Mesendoderm (in vitro differentiated cells): ENCODE measurements at regions not wholly inside any gene's neighbourhood (a gene's known extent, or its start where the extent isn't known, plus 50 kb on each side); places are given as distances from the start of the nearest gene placed in this dataset.

Experiments used
- DNase-seq: peaks from one replicate; pipeline ENCODE4 v3.0.0; 2013
- H2AK5ac ChIP-seq: 2 replicates; pipeline ENCODE4 v1.6.1; 2013; ENCODE audit warnings: low read length, inconsistent platforms
- H2BK120ac ChIP-seq: 2 replicates; pipeline ENCODE4 v1.6.1; 2013; ENCODE audit warnings: low read depth, mild to moderate bottlenecking, low read length, moderate library complexity, mixed read lengths
- H2BK15ac ChIP-seq: replicated peaks from 2 replicates; pipeline ENCODE4 v1.6.1; 2013; ENCODE audit warnings: low read depth, mild to moderate bottlenecking, moderate library complexity
- H2BK5ac ChIP-seq: 2 replicates; pipeline ENCODE4 v1.6.1; 2013; ENCODE audit warnings: low read length, inconsistent platforms
- H3K18ac ChIP-seq: 2 replicates; pipeline ENCODE4 v1.6.1; 2013; ENCODE audit warnings: mild to moderate bottlenecking, low read length, mixed read lengths
- H3K23ac ChIP-seq: one replicate; pipeline ENCODE4 v1.6.1; 2013; ENCODE audit warnings: low read length
- H3K27ac ChIP-seq: 2 replicates; pipeline ENCODE4 v1.5.1; 2013; ENCODE audit warnings: low read depth, mild to moderate bottlenecking, inconsistent platforms, low read length, moderate library complexity
- H3K27me3 ChIP-seq: 2 replicates; pipeline ENCODE4 v1.6.1; 2013; ENCODE audit warnings: low read length, control low read depth, mild to moderate bottlenecking, inconsistent platforms; ENCODE audit not compliant: insufficient read depth, poor library complexity
- H3K36me3 ChIP-seq: 2 replicates; pipeline ENCODE4 v1.6.1; 2013; ENCODE audit warnings: low read length, inconsistent platforms; ENCODE audit not compliant: control insufficient read depth, insufficient read depth
- H3K4ac ChIP-seq: one replicate; pipeline ENCODE4 v1.6.1; 2013; ENCODE audit warnings: low read depth, mild to moderate bottlenecking, low read length, moderate library complexity
- H3K4me1 ChIP-seq: 2 replicates; pipeline ENCODE4 v1.6.1; 2013; ENCODE audit warnings: low read depth, low read length, inconsistent platforms; ENCODE audit not compliant: control insufficient read depth
- H3K4me2 ChIP-seq: 2 replicates; pipeline ENCODE4 v1.6.1; 2013; ENCODE audit warnings: low read length
- H3K4me3 ChIP-seq: 2 replicates; pipeline ENCODE4 v1.5.1; 2013; ENCODE audit warnings: mild to moderate bottlenecking, low read length
- H3K56ac ChIP-seq: one replicate; pipeline ENCODE4 v1.6.1; 2013; ENCODE audit warnings: low read length
- H3K79me1 ChIP-seq: 2 replicates; pipeline ENCODE4 v1.6.1; 2013; ENCODE audit warnings: low read length, inconsistent platforms
- H3K79me2 ChIP-seq: 2 replicates; pipeline ENCODE4 v1.6.1; 2013; ENCODE audit warnings: mild to moderate bottlenecking, low read length; ENCODE audit not compliant: control insufficient read depth, insufficient read depth
- H3K9ac ChIP-seq: 2 replicates; pipeline ENCODE4 v1.6.1; 2013; ENCODE audit warnings: low read length, inconsistent platforms
- H4K5ac ChIP-seq: one replicate; pipeline ENCODE4 v1.6.1; 2013; ENCODE audit warnings: low read length
- H4K8ac ChIP-seq: one replicate; pipeline ENCODE4 v1.6.1; 2013; ENCODE audit warnings: low read depth, mild to moderate bottlenecking, control low read depth, low read length, moderate library complexity
- WGBS: extraction: QIAGEN DNeasy Blood & Tissue Kit; methylation state at CpG from one replicate; pipeline ENCODE4 v1.1.7; 2013; ENCODE audit warnings: low lambda C conversion rate, missing lambda C conversion rate; ENCODE audit not compliant: insufficient coverage; ENCODE audit errors: extremely low coverage; 5-methylcytosine and 5-hydroxymethylcytosine counted together

DNA sequence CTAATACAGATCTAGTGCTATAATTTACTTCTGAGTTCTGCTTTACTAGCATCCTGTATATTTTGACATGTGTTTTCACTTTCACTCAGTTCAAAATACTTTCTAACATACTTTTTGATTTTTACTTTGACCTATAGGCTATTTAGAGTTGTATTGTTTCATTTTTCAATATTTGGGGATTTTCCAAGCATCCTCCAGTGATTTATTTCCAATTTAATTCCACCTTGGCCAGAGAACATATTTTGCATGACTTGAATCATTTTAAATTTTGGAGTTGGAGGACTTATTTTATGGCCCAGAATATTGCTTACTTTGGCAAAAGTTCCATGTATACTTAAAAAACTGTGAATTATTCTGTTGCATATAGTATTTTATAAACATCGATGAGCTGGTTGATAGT is 1215.6 kb upstream of the MAP3K7 start:
- no peak for DNase-seq
- WGBS = no CpG with 5 or more reads among the region's 1 CpG

DNA sequence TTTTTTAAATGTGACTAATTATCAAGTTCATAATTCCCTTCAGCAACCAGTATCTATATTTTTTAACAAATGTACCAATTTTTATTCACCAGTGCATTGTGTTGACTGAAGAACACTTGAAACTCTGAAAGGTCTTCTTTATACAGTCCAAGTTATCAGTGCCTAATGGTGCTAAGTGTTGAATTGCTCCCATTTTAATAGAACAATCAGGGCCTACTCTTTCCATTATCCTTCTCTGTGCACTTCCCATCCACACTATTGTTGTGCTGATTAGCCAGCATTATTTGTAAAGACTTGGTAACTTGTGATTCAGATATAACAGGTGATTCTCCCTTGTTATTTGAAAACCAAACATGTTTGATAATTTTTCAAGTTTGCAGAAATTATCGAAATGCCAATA is 1209.7 kb upstream of the MAP3K7 start:
- H3K4me2 ChIP-seq = no peak overlapping the region
- H4K5ac ChIP-seq = no peak overlapping the region
- H3K56ac ChIP-seq = no peak overlapping the region
- H2AK5ac ChIP-seq = no peak overlapping the region
- no CpG with 5 or more reads among the region's 1 CpG for WGBS
- no peak overlapping the region for H3K4ac ChIP-seq
- no peak overlapping the region for H3K4me3 ChIP-seq
- H3K27me3 ChIP-seq = no peaks in the 10 kb centered on the region
- no peak overlapping the region for H4K8ac ChIP-seq
- no peak overlapping the region for H3K9ac ChIP-seq
- H3K79me1 ChIP-seq = no peaks in the 10 kb centered on the region
- no peaks in the 10 kb centered on the region for H3K4me1 ChIP-seq
- H3K27ac ChIP-seq = no peak overlapping the region
- no peak for DNase-seq
- H2BK120ac ChIP-seq = no peak overlapping the region
- no peak overlapping the region for H2BK5ac ChIP-seq
- no peaks in the 10 kb centered on the region for H3K36me3 ChIP-seq
- H3K79me2 ChIP-seq = no peaks in the 10 kb centered on the region
- H3K23ac ChIP-seq = no peak overlapping the region
- no peak overlapping the region for H2BK15ac ChIP-seq
- H3K18ac ChIP-seq = no peak overlapping the region

More for the DNA sequence above, 1215.6 kb upstream of the MAP3K7 start:
- H3K4ac ChIP-seq = no peak overlapping the region
- H2BK5ac ChIP-seq = no peak overlapping the region
- no peak overlapping the region for H2AK5ac ChIP-seq
- no peak overlapping the region for H2BK120ac ChIP-seq
- no peaks in the 10 kb centered on the region for H3K79me1 ChIP-seq
- H3K9ac ChIP-seq = no peak overlapping the region
- H4K8ac ChIP-seq = no peak overlapping the region
- no peak overlapping the region for H3K27ac ChIP-seq
- H3K4me2 ChIP-seq = no peak overlapping the region
- no peak overlapping the region for H2BK15ac ChIP-seq
- no peak overlapping the region for H4K5ac ChIP-seq
- no peak overlapping the region for H3K18ac ChIP-seq
- no peaks in the 10 kb centered on the region for H3K4me1 ChIP-seq
- no peak overlapping the region for H3K4me3 ChIP-seq
- no peaks in the 10 kb centered on the region for H3K27me3 ChIP-seq
- H3K56ac ChIP-seq = no peak overlapping the region
- no peaks in the 10 kb centered on the region for H3K79me2 ChIP-seq
- H3K23ac ChIP-seq = no peak overlapping the region
- no peaks in the 10 kb centered on the region for H3K36me3 ChIP-seq

DNA sequence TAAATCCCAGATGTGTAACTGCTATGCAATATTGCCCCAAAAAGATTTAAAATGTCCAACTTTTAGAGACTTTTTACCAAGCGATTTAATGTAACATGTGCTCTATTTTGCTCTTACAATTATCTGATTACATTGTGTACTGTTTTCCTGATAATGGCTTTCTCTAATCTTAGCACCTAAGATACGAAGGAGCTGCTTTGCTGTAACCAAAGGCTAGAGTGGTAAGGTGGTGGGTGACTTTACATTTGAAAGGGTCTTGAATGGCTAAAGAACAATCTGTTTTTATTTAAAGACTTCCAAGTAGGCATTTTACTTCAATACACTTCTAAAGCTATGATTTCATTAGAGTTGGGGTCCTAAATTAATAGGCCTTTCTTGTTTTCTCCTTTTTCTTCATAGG is 1201.6 kb upstream of the MAP3K7 start:
- Histone ChIP-seq H2AK5ac (no peak overlapping the region), H4K5ac (no peak overlapping the region), H2BK5ac (no peak overlapping the region), H3K79me1 (no peaks in the 10 kb centered on the region), H3K27ac (no peak overlapping the region), H3K4ac (no peak overlapping the region), H3K36me3 (no peaks in the 10 kb centered on the region), H3K79me2 (no peaks in the 10 kb centered on the region), H3K27me3 (no peaks in the 10 kb centered on the region), H4K8ac (no peak overlapping the region), H3K4me2 (no peak overlapping the region), H3K18ac (no peak overlapping the region), H3K23ac (no peak overlapping the region), H2BK15ac (no peak overlapping the region), H3K4me1 (no peaks in the 10 kb centered on the region), H3K9ac (no peak overlapping the region), H2BK120ac (no peak overlapping the region), H3K56ac (no peak overlapping the region), H3K4me3 (no peak overlapping the region)
- WGBS = no CpG with 5 or more reads among the region's 2 CpGs
- peak; percentile 55 for DNase-seq

DNA sequence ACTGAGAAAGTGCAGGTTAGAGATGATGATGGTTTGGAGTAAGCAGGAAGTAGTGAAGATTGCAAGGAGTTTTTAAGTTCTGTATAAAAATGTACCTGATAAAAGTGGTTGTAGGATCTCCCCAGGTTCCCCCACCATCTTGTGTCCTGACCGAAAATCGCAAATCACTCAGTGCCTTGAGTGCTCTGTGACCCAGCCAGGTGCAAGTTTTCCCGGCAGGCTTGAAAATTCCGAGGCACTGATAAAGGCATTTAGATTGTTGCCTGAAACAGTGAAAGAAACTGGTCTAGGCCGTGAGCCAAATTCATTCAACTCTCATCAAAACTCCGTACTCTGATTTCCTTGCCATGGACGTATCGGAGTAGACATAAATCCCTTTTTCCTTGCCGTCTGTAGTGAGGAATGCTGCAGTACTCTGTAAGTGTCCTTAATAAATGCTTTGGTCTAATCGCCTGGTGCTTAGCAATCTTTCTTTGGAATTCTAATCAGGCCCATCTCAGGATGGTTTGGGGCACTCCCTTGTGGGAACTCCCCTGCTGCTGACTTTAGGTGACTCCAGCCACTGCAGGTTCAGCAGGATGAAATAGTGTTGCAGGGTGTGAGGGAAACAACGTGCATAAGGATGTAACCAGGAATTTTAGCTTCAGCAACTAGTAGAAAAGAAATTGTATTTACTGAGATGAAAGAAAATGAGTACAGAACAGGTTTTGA is 1199.8 kb upstream of the MAP3K7 start:
- Histone ChIP-seq H2BK15ac (no peak overlapping the region), H3K4me1 (no peaks in the 10 kb centered on the region), H3K27me3 (no peaks in the 10 kb centered on the region), H4K5ac (no peak overlapping the region), H4K8ac (no peak overlapping the region), H2BK5ac (no peak overlapping the region), H3K36me3 (no peaks in the 10 kb centered on the region), H3K18ac (no peak overlapping the region), H3K4ac (no peak overlapping the region), H3K9ac (no peak overlapping the region), H3K56ac (no peak overlapping the region), H3K27ac (no peak overlapping the region), H3K4me3 (no peak overlapping the region), H3K23ac (no peak overlapping the region), H2BK120ac (no peak overlapping the region), H3K79me1 (no peaks in the 10 kb centered on the region), H3K79me2 (no peaks in the 10 kb centered on the region), H3K4me2 (no peak overlapping the region), H2AK5ac (no peak overlapping the region)
- no CpG with 5 or more reads among the region's 11 CpGs for WGBS
- DNase-seq = peak; percentile 31

DNA sequence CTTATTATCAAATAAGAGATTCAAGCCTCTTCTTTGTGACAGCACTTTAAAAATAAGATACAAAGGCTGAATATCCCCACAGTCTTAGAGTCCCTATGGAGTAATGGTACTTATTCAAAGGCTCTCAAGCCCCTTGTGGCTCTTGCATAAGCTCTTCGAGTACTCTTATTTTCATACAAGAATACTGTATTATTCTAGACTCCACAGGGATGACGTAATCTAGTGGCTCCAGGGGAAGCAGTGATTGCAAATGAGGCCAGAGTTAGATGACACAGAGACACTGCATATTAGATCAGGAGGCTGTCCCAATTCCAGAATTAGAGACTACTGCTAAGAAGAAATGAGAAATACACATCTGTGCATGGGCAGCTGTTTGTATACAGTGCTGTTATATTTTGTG is 1195.9 kb upstream of the MAP3K7 start:
- DNase-seq = no peak
- Histone ChIP-seq H3K56ac (no peak overlapping the region), H3K27ac (no peak overlapping the region), H3K23ac (no peak overlapping the region), H3K4me1 (no peaks in the 10 kb centered on the region), H3K4ac (no peak overlapping the region), H3K27me3 (no peaks in the 10 kb centered on the region), H3K36me3 (no peaks in the 10 kb centered on the region), H4K5ac (no peak overlapping the region), H3K4me3 (no peak overlapping the region), H2AK5ac (no peak overlapping the region), H3K4me2 (no peak overlapping the region), H2BK120ac (no peak overlapping the region), H3K79me1 (no peaks in the 10 kb centered on the region), H3K79me2 (no peaks in the 10 kb centered on the region), H2BK15ac (no peak overlapping the region), H3K9ac (no peak overlapping the region), H2BK5ac (no peak overlapping the region), H3K18ac (no peak overlapping the region), H4K8ac (no peak overlapping the region)
- WGBS = no CpG with 5 or more reads among the region's 2 CpGs

DNA sequence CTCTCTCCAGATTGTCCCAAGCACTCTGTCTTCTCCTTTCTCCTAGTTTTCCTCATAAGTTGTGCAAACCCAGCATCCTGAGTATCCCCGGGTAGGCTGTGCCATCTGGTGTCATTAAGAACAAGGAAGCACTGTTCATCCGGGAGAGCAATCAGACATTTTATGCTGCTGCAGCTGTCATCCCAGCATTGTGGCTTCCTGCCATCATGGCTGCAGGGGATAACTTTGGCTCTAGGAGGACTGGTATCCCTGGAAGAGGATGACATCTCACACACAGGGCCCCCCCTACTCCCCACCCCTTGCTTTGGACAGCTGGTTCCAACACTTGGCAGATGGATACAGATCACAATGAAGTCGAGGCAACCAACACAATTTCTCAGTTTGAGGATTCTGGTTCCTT is 1195.1 kb upstream of the MAP3K7 start:
- DNase-seq = no peak
- H4K8ac ChIP-seq = no peak overlapping the region
- H3K79me1 ChIP-seq = no peaks in the 10 kb centered on the region
- no peaks in the 10 kb centered on the region for H3K36me3 ChIP-seq
- no peak overlapping the region for H3K23ac ChIP-seq
- no peak overlapping the region for H2BK120ac ChIP-seq
- H3K79me2 ChIP-seq = no peaks in the 10 kb centered on the region
- H3K4me3 ChIP-seq = no peak overlapping the region
- no peak overlapping the region for H3K4me2 ChIP-seq
- H2AK5ac ChIP-seq = no peak overlapping the region
- no peak overlapping the region for H3K9ac ChIP-seq
- H3K18ac ChIP-seq = no peak overlapping the region
- no peak overlapping the region for H2BK5ac ChIP-seq
- H3K27me3 ChIP-seq = no peaks in the 10 kb centered on the region
- H2BK15ac ChIP-seq = no peak overlapping the region
- H4K5ac ChIP-seq = no peak overlapping the region
- H3K4ac ChIP-seq = no peak overlapping the region
- H3K4me1 ChIP-seq = no peaks in the 10 kb centered on the region
- no peak overlapping the region for H3K27ac ChIP-seq
- H3K56ac ChIP-seq = no peak overlapping the region
- no CpG with 5 or more reads among the region's 3 CpGs for WGBS
